ENCODE measurements at regions not wholly inside any gene's neighbourhood (a gene's known extent, or its start where the extent isn't known, plus 50 kb on each side); places are given as distances from the start of the nearest gene placed in this dataset.

DNA sequence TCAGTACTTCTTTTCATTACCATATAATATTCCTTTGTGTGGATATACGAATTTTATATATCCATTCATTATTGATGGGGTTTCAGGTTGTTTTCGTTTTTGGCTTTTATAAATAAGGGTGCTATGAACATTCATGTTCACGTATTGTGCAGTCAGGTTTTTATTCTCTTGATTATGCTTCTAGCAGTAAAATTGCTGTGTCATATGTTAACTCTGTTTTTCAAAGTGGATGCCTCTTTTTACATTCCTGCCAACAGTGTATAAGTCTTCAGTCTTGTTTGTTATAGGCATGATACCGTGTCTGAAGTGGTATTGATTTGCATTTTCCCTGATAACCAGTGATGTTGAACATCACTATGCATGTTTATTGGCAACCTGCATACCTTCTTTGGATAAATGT is 127.1 kb upstream of the CNTNAP2 start:
- H3K4me2 ChIP-seq (ENCODE audit: low read depth, low read length), result no peak overlapping the region
- H2AFZ ChIP-seq (replicated peaks; ENCODE audit: low read length, poor library complexity), result no peak overlapping the region
- no peaks in the 10 kb centered on the region for H3K27me3 ChIP-seq (ENCODE audit: control insufficient read depth, insufficient read depth, low read length)
- dilution Hi-C loops (cut with HindIII; ENCODE audit: low sequenced_read_pairs, unreplicated experiment) (no loop called here), in situ Hi-C loops (cut with MboI; ENCODE audit: low sequenced_read_pairs) (no loop called here), intact Hi-C loops (cut with micrococcal nuclease) (no loop called here)
- ATAC-seq (ENCODE audit: low read depth) (no peak), DNase-seq (no peak)
- no peak overlapping the region for H4K91ac ChIP-seq (ENCODE audit: insufficient read depth, low read depth, low read length)
- H3K4ac ChIP-seq (ENCODE audit: low read depth, low read length), result no peak overlapping the region
- H4K8ac ChIP-seq (ENCODE audit: low read depth in 2 of 2, low read length in 2 of 2), result no peak overlapping the region
- H3K4me1 ChIP-seq (ENCODE audit: control insufficient read depth, insufficient read depth, low read length), result no peaks in the 10 kb centered on the region
- H2AK5ac ChIP-seq (ENCODE audit: low read depth, low read length), result no peak overlapping the region
- H2BK5ac ChIP-seq (ENCODE audit: low read depth, low read length, poor library complexity, severe bottlenecking), result no peak overlapping the region
- no peak overlapping the region for H3K23ac ChIP-seq (ENCODE audit: low read depth, low read length)
- no peaks in the 10 kb centered on the region for H4K20me1 ChIP-seq (ENCODE audit: insufficient read depth, low read length)
- no peaks in the 10 kb centered on the region for H3K9me1 ChIP-seq (ENCODE audit: insufficient read depth, low read length)
- no peak overlapping the region for H2BK120ac ChIP-seq (ENCODE audit: low read depth, low read length)
- peaks cover 3% of the 10 kb centered on the region; the same call in 1 of the 2 replicates for H3K9me3 ChIP-seq (ENCODE audit: control insufficient read depth, insufficient read depth, low read length)
- no CpG with 5 or more reads among the region's 4 CpGs for WGBS, 2 experiments (ENCODE audit: extremely low coverage in 2 of 2, insufficient read length in 1 of 2)
- ChIA-PET POLR2A (ENCODE audit: unreplicated experiment) (no interaction called here), CTCF (no interaction called here)
- no peak overlapping the region for H2AK9ac ChIP-seq (replicated peaks; ENCODE audit: low read depth, low read length, poor library complexity)
- H3K79me1 ChIP-seq (ENCODE audit: low read depth in 1 of 2, low read length in 2 of 2), result no peaks in the 10 kb centered on the region
- no peak overlapping the region for H3K14ac ChIP-seq (replicated peaks; ENCODE audit: low read depth, low read length)
- TF ChIP-seq BHLHE40 (IDR thresholded peaks at IDR 0.05; ENCODE audit: low read depth, low read length) (no peak), CEBPB (IDR thresholded peaks at IDR 0.05; ENCODE audit: low read depth, low read length) (no peak), NFE2L2 (IDR thresholded peaks at IDR 0.05; ENCODE audit: low read depth, low read length) (no peak), SMC3 (IDR thresholded peaks at IDR 0.05; ENCODE audit: low read depth, low read length) (no peak), MAZ (IDR thresholded peaks at IDR 0.05; ENCODE audit: borderline replicate concordance, low read depth, low read length) (no peak), MAFK (IDR thresholded peaks at IDR 0.05; ENCODE audit: low read depth, low read length) (no peak), POLR2A (IDR thresholded peaks at IDR 0.05; ENCODE audit: low read depth, low read length) (no peak), MXI1 (IDR thresholded peaks at IDR 0.05; ENCODE audit: borderline replicate concordance, low read depth, low read length) (no peak), RFX5 (IDR thresholded peaks at IDR 0.05; ENCODE audit: low read depth, low read length) (no peak), FOS (IDR thresholded peaks at IDR 0.05; ENCODE audit: low read depth, low read length) (no peak), RCOR1 (IDR thresholded peaks at IDR 0.05; ENCODE audit: insufficient replicate concordance, low read length) (no peak), CHD1 (IDR thresholded peaks at IDR 0.05; ENCODE audit: low read depth, low read length) (no peak), RAD21 (IDR thresholded peaks at IDR 0.05; ENCODE audit: low read length) (no peak), CTCF (conservative IDR thresholded peaks at IDR 0.05; ENCODE audit: low read depth, low read length) (no peak)
- TF ChIP-seq, protein P1, sequence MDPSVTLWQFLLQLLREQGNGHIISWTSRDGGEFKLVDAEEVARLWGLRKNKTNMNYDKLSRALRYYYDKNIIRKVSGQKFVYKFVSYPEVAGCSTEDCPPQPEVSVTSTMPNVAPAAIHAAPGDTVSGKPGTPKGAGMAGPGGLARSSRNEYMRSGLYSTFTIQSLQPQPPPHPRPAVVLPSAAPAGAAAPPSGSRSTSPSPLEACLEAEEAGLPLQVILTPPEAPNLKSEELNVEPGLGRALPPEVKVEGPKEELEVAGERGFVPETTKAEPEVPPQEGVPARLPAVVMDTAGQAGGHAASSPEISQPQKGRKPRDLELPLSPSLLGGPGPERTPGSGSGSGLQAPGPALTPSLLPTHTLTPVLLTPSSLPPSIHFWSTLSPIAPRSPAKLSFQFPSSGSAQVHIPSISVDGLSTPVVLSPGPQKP (IDR thresholded peaks at IDR 0.05; ENCODE audit: borderline replicate concordance, low read depth, low read length), result no peak
- TF ChIP-seq, protein P2, sequence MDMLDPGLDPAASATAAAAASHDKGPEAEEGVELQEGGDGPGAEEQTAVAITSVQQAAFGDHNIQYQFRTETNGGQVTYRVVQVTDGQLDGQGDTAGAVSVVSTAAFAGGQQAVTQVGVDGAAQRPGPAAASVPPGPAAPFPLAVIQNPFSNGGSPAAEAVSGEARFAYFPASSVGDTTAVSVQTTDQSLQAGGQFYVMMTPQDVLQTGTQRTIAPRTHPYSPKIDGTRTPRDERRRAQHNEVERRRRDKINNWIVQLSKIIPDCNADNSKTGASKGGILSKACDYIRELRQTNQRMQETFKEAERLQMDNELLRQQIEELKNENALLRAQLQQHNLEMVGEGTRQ (IDR thresholded peaks at IDR 0.05; ENCODE audit: low read depth, low read length), result no peak
- BruUV-seq (replicated peaks), result no TSS peak
- no peak overlapping the region for H3K4me3 ChIP-seq (ENCODE audit: insufficient read depth, low read depth, low read length)
- no peak overlapping the region for H3K9ac ChIP-seq (ENCODE audit: low read depth, low read length)
- H3K36me3 ChIP-seq (ENCODE audit: control insufficient read depth, insufficient read depth, low read length), result no peaks in the 10 kb centered on the region
- no peak overlapping the region for H3K18ac ChIP-seq (ENCODE audit: low read depth, low read length)
- H4K5ac ChIP-seq (ENCODE audit: low read depth, low read length), result no peak overlapping the region
- no peak overlapping the region for H2BK20ac ChIP-seq (ENCODE audit: low read depth, low read length)
- no peak overlapping the region for H3K27ac ChIP-seq (ENCODE audit: insufficient read depth, low read length)
- H2BK15ac ChIP-seq (ENCODE audit: low read depth, low read length), result no peak overlapping the region
- no peak overlapping the region for H3K56ac ChIP-seq (ENCODE audit: extremely low read depth, insufficient read depth, low read length)

Data from IMR-90 (cell line).